ENCODE measurements at regions not wholly inside any gene's neighbourhood (a gene's known extent, or its start where the extent isn't known, plus 50 kb on each side); places are given as distances from the start of the nearest gene placed in this dataset.

GRCh38 chr4:81921751-81922159 is 450.0 kb upstream of the RASGEF1B start:
- peak; percentile 89 for DNase-seq

- peak; percentile 30 for DNase-seq
Measured at GRCh38 chr4:81919810-81920209, 448.1 kb upstream of the RASGEF1B start.

GRCh38 chr4:81919223-81919622 is 447.5 kb upstream of the RASGEF1B start:
- peak; percentile 75 for DNase-seq

- no peak for DNase-seq
Measured at GRCh38 chr4:81915430-81915829, 443.7 kb upstream of the RASGEF1B start.

- no peak for DNase-seq
Measured at GRCh38 chr4:81914623-81915022, 442.9 kb upstream of the RASGEF1B start.

- peak; percentile 82 for DNase-seq
Measured at GRCh38 chr4:81913427-81913879, 441.7 kb upstream of the RASGEF1B start.

- DNase-seq: no peak
Measured at GRCh38 chr4:81912376-81913030, 440.8 kb upstream of the RASGEF1B start.

- DNase-seq: no peak
Measured at GRCh38 chr4:81906905-81907304, 435.2 kb upstream of the RASGEF1B start.

- no peak for DNase-seq
Measured at GRCh38 chr4:81905971-81906370, 434.3 kb upstream of the RASGEF1B start.

- DNase-seq: no peak
Measured at GRCh38 chr4:81904121-81904520, 432.4 kb upstream of the RASGEF1B start.

- no peak for DNase-seq
Measured at GRCh38 chr4:81903212-81903611, 431.5 kb upstream of the RASGEF1B start.

- DNase-seq: no peak
Measured at GRCh38 chr4:81898862-81899504, 427.3 kb upstream of the RASGEF1B start.

- DNase-seq: peak; percentile 57
Measured at GRCh38 chr4:81896936-81897335, 425.2 kb upstream of the RASGEF1B start.

GRCh38 chr4:81891005-81891996 is 419.6 kb upstream of the RASGEF1B start:
- DNase-seq: no peak

GRCh38 chr4:81884986-81885385 is 413.3 kb upstream of the RASGEF1B start:
- DNase-seq: no peak

GRCh38 chr4:81883530-81884450 is 412.1 kb upstream of the RASGEF1B start:
- DNase-seq: no peak

- no peak for DNase-seq
Measured at GRCh38 chr4:81883004-81883403, 411.3 kb upstream of the RASGEF1B start.

- DNase-seq: no peak
Measured at GRCh38 chr4:81881855-81882621, 410.3 kb upstream of the RASGEF1B start.

- DNase-seq: no peak
Measured at GRCh38 chr4:81876106-81876505, 404.4 kb upstream of the RASGEF1B start.

- no peak for DNase-seq
Measured at GRCh38 chr4:81874661-81875515, 403.2 kb upstream of the RASGEF1B start.
